HEK293T (cell line): ENCODE measurements at regions not wholly inside any gene's neighbourhood (a gene's known extent, or its start where the extent isn't known, plus 50 kb on each side); places are given as distances from the start of the nearest gene placed in this dataset.

Source experiments
- CTBP1 ChIP-seq: fragments of 450-650 bp; IDR thresholded peaks from 2 replicates; pipeline ENCODE4 v1.6.1; 2016; ENCODE audit warnings: borderline replicate concordance
- ELF4 ChIP-seq: fragments of 450-650 bp; IDR thresholded peaks from 2 replicates; pipeline ENCODE4 v1.6.1; 2017; ENCODE audit warnings: antibody characterized with exemption
- FOXA1 ChIP-seq: fragments of 450-650 bp; IDR thresholded peaks from 2 replicates; pipeline ENCODE4 v1.6.1; 2016; ENCODE audit warnings: mild to moderate bottlenecking
- HDGF ChIP-seq: fragments of 450-650 bp; IDR thresholded peaks from 2 replicates; pipeline ENCODE4 v1.6.1; 2017; ENCODE audit warnings: antibody characterized with exemption, borderline replicate concordance
- SP1 ChIP-seq: fragments of 450-650 bp; IDR thresholded peaks from 2 replicates; pipeline ENCODE4 v1.6.1; 2017
- TARDBP ChIP-seq: fragments of 450-650 bp; IDR thresholded peaks from 2 replicates; pipeline ENCODE4 v1.6.1; 2016
- TF ChIP-seq, protein P1 (sequence below): fragments of 450-650 bp; IDR thresholded peaks from 2 replicates; pipeline ENCODE4 v1.6.1; 2016

DNA sequence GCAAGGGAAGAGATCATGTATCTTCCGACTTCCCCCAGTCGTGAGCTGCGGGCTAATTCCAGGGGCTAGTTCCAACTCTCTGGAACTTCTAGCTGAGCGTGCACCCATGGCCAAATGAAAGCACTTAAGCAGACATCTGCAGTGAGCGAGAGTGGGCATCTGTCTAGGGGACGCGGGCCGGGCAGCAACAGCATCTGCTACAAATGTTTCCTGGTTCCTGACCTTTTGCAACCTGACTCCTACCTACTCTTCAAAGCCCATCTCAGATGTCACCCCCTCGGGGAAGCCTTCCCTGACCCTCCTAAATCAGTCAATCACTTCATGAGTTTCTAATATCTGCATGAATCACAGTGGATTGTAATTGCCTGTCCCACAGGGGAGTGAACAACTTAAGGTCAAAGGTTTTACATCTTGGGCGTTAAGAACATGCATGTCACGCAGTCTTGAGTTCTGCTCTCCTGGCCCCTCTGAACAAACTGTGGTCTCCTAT lies 141.9 kb downstream of the CEBPB start:
- no peak for TF ChIP-seq ELF4
- TF ChIP-seq, protein P1, sequence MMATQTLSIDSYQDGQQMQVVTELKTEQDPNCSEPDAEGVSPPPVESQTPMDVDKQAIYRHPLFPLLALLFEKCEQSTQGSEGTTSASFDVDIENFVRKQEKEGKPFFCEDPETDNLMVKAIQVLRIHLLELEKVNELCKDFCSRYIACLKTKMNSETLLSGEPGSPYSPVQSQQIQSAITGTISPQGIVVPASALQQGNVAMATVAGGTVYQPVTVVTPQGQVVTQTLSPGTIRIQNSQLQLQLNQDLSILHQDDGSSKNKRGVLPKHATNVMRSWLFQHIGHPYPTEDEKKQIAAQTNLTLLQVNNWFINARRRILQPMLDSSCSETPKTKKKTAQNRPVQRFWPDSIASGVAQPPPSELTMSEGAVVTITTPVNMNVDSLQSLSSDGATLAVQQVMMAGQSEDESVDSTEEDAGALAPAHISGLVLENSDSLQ, result peak; percentile 71
- TF ChIP-seq SP1, result no peak
- no peak for TF ChIP-seq FOXA1
- TF ChIP-seq CTBP1, result no peak
- TF ChIP-seq TARDBP, result no peak
- no peak for TF ChIP-seq HDGF
